K562 (cell line): ENCODE measurements at regions not wholly inside any gene's neighbourhood (a gene's known extent, or its start where the extent isn't known, plus 50 kb on each side); places are given as distances from the start of the nearest gene placed in this dataset.

Experiments used
- ATAC-seq: fragments of 200-7000 bp; cut with Tn5 transposase; 3 replicates; pipeline ENCODE4 v1.9.1; 2020; ENCODE audit warnings: moderate library complexity
- BruUV-seq: library from RNA; stranded (reverse); fragments of 400-500 nt; replicated peaks from 2 replicates; lab custom pipeline; 2021; lab: Mats Ljungman, UMichigan
- CTCF ChIA-PET: fragments of 300-600 bp; formaldehyde crosslinking; extraction: SDS; loops from one replicate; lab custom pipeline; 2021; ENCODE audit warnings: low intra/inter-chr PET ratio; lab: Yijun Ruan, JAX
- POLR2A ChIA-PET: fragments of 300-600, 350-650 bp; sonication (Branson Sonifier 250); formaldehyde crosslinking; extraction: SDS; loops from one replicate; lab custom pipeline; 2021; ENCODE audit warnings: antibody characterized with exemption, inconsistent platforms; lab: Yijun Ruan, JAX
- DNase-seq, 4 experiments: peaks; one replicate each; pipeline versions ENCODE4 v3.0.0 to v3.0.0-alpha.2; 2011 to 2018; ENCODE audit warnings: low spot score in 3 of 4, mixed read lengths in 3 of 4; ENCODE audit errors: extremely low read depth in 1 of 4
- FAIRE-seq: peaks from 2 replicates; lab custom pipeline; 2011; peaks lifted over from hg19 to GRCh38; lab: Jason Lieb, UNC
- H2AFZ ChIP-seq: 2 replicates; pipeline ENCODE4 v1.6.0; 2011; ENCODE audit warnings: low read depth, low read length, control low read depth, inconsistent platforms
- H3K27ac ChIP-seq: fragments of 200-600 bp; 3 replicates; pipeline ENCODE4 v1.8.0; 2011; ENCODE audit warnings: low read depth, mild to moderate bottlenecking, control low read depth, inconsistent platforms, low read length, moderate library complexity, mixed read lengths; ENCODE audit errors: extremely low read depth
- H3K27me3 ChIP-seq, 2 experiments: fragments of 300-600 bp in 1 of 2; 2 replicates in 1 of 2; 3 replicates in 1 of 2; pipeline versions ENCODE4 v1.6.0 to v1.8.0; 2011; ENCODE audit warnings: inconsistent platforms in 2 of 2, low read length in 2 of 2, mild to moderate bottlenecking in 1 of 2, mixed read lengths in 1 of 2, moderate library complexity in 1 of 2; ENCODE audit not compliant: control insufficient read depth in 2 of 2, insufficient read depth in 2 of 2
- H3K36me3 ChIP-seq: fragments of 300-600 bp; 3 replicates; pipeline ENCODE4 v1.8.0; 2011; ENCODE audit warnings: mild to moderate bottlenecking, low read length, inconsistent platforms; ENCODE audit not compliant: control insufficient read depth, insufficient read depth
- H3K4me1 ChIP-seq, 2 experiments: fragments of 200-600 bp in 1 of 2; replicated peaks in 1 of 2; 2 replicates in 1 of 2; 3 replicates in 1 of 2; pipeline versions ENCODE4 v1.5.1 to v1.8.0; 2011; ENCODE audit warnings: inconsistent platforms in 2 of 2, low read length in 2 of 2, mild to moderate bottlenecking in 1 of 2, mixed read lengths in 1 of 2, moderate library complexity in 1 of 2; ENCODE audit not compliant: control insufficient read depth in 2 of 2, insufficient read depth in 2 of 2
- H3K4me2 ChIP-seq: 2 replicates; pipeline ENCODE4 v1.6.1; 2011; ENCODE audit warnings: low read length, control low read depth, inconsistent platforms, mixed read lengths; ENCODE audit not compliant: insufficient read depth
- H3K4me3 ChIP-seq: fragments of 200-600 bp; sonication (generic), shearing (Covaris generic); 2 replicates; pipeline ENCODE4 v1.5.1; 2016; ENCODE audit warnings: control low read depth, inconsistent platforms
- H3K79me2 ChIP-seq: fragments of 200-600 bp; 3 replicates; pipeline ENCODE4 v1.8.0; 2011; ENCODE audit warnings: low read length, inconsistent platforms; ENCODE audit not compliant: control insufficient read depth, insufficient read depth
- H3K9ac ChIP-seq, 2 experiments: 2 replicates each; pipeline versions ENCODE4 v1.6.0 to v1.6.1; 2011; ENCODE audit warnings: low read depth in 2 of 2, low read length in 2 of 2, control low read depth in 1 of 2, inconsistent platforms in 1 of 2, mild to moderate bottlenecking in 1 of 2, mixed read lengths in 1 of 2; ENCODE audit not compliant: insufficient read depth in 1 of 2
- H3K9me1 ChIP-seq: one replicate; pipeline ENCODE4 v1.6.0; 2011; ENCODE audit warnings: inconsistent platforms, mild to moderate bottlenecking, low read length, moderate library complexity; ENCODE audit not compliant: control insufficient read depth, insufficient read depth
- H3K9me3 ChIP-seq: replicated peaks from 2 replicates; pipeline ENCODE4 v1.5.1; 2011; ENCODE audit warnings: low read depth, low read length, inconsistent platforms; ENCODE audit not compliant: control insufficient read depth, insufficient read depth
- H4K20me1 ChIP-seq: replicated peaks from 2 replicates; pipeline ENCODE4 v1.6.1; 2011; ENCODE audit warnings: low read length, inconsistent platforms, mixed read lengths; ENCODE audit not compliant: control insufficient read depth, insufficient read depth
- CCNT2 ChIP-seq: IDR thresholded peaks from 2 replicates; pipeline ENCODE4 v1.6.1; 2011; ENCODE audit warnings: borderline replicate concordance, low read depth, mild to moderate bottlenecking, moderate library complexity, mixed read lengths, low read length; ENCODE audit not compliant: insufficient read length; ENCODE audit errors: extremely low read depth
- CHCHD3 ChIP-seq: fragments of 250-450 bp; sonication (Bioruptor Pico); IDR thresholded peaks from 2 replicates; pipeline ENCODE4 v2.1.2; 2022; ENCODE audit warnings: mild to moderate bottlenecking
- DPF2 ChIP-seq: fragments of 450-650 bp; IDR thresholded peaks from 2 replicates; pipeline ENCODE4 v1.6.1; 2016
- ETS2 ChIP-seq: IDR thresholded peaks from 2 replicates; pipeline ENCODE4 v1.6.1; 2016; ENCODE audit warnings: borderline replicate concordance, missing genetic modification characterization, mild to moderate bottlenecking, moderate library complexity, missing compliant biosample characterization; ENCODE audit not compliant: poor library complexity, severe bottlenecking
- GABPB1 ChIP-seq: sonication (generic); formaldehyde crosslinking; IDR thresholded peaks from 2 replicates; pipeline ENCODE4 v1.8.0; 2022; ENCODE audit warnings: mild to moderate bottlenecking, missing genetic modification reagents
- TCF3 ChIP-seq: sonication (generic); formaldehyde crosslinking; IDR thresholded peaks from 2 replicates; pipeline ENCODE4 v1.4.0; 2020; ENCODE audit warnings: mild to moderate bottlenecking, missing genetic modification reagents
- ZKSCAN8 ChIP-seq: fragments of 200-800 bp; sonication (Bioruptor generic); IDR thresholded peaks from 2 replicates; pipeline ENCODE4 v1.6.1; 2016; ENCODE audit warnings: missing genetic modification characterization, missing compliant biosample characterization
- ZNF354B ChIP-seq: fragments of 250-450 bp; sonication (Bioruptor Pico); IDR thresholded peaks from 2 replicates; pipeline ENCODE4 v1.4.0; 2020
- ZNF785 ChIP-seq: fragments of 250-450 bp; sonication (Bioruptor Pico); IDR thresholded peaks from 2 replicates; pipeline ENCODE4 v1.4.0; 2020; ENCODE audit warnings: mild to moderate bottlenecking
- WGBS: fragments of 100-300 bp; shearing (Covaris generic); methylation state at CpG from one replicate; pipeline ENCODE4 v1.1.6; 2016; ENCODE audit warnings: low coverage, mixed read lengths; ENCODE audit not compliant: insufficient coverage; ENCODE audit errors: missing lambda C conversion rate; 5-methylcytosine and 5-hydroxymethylcytosine counted together
- in situ Hi-C: fragments of 300-500 bp; cut with MboI; formaldehyde crosslinking; loops from 4 replicates; pipeline ENCODE4 v1.15.0; 2018; ENCODE audit warnings: inconsistent platforms, mixed read lengths
- intact Hi-C: fragments of 100-400 bp; cut with micrococcal nuclease; formaldehyde crosslinking; loops from 2 replicates; pipeline ENCODE4 v1.14.2; 2022
- TF ChIP-seq, protein P1 (sequence below), 2 experiments: fragments of 450-650 bp in 1 of 2; IDR thresholded peaks; 2 replicates each; pipeline ENCODE4 v1.6.1; 2011 to 2017; ENCODE audit warnings: low read depth in 2 of 2, antibody characterized with exemption in 1 of 2, borderline replicate concordance in 1 of 2, low read length in 1 of 2, mild to moderate bottlenecking in 1 of 2, mixed read lengths in 1 of 2; ENCODE audit not compliant: control insufficient read depth in 1 of 2
- TF ChIP-seq, protein P2 (sequence below): fragments of 250-450 bp; sonication (Bioruptor Pico); IDR thresholded peaks from 2 replicates; pipeline ENCODE4 v1.4.0; 2020; ENCODE audit warnings: mild to moderate bottlenecking

DNA sequence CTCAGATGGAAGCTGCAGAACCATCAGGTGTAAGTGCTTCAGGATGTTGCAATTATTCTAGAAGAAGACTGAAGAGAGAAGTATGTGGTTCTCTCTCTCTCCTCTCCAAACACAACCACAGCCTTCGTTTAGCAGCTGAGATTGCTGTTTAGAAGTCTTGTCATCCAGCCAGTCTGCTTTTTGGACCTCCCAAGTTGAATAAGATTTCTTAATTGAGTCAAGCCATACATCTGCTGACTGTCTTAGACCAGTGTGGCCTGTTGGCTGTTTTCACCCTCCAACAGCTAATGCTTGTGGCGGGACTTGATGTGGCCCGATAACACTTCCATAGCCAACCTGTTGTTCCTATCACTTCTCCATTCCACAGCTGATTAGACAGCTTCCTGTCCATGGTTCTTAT, 91.3 kb upstream of the TMEM17 start (continued):
- TF ChIP-seq, protein P1, sequence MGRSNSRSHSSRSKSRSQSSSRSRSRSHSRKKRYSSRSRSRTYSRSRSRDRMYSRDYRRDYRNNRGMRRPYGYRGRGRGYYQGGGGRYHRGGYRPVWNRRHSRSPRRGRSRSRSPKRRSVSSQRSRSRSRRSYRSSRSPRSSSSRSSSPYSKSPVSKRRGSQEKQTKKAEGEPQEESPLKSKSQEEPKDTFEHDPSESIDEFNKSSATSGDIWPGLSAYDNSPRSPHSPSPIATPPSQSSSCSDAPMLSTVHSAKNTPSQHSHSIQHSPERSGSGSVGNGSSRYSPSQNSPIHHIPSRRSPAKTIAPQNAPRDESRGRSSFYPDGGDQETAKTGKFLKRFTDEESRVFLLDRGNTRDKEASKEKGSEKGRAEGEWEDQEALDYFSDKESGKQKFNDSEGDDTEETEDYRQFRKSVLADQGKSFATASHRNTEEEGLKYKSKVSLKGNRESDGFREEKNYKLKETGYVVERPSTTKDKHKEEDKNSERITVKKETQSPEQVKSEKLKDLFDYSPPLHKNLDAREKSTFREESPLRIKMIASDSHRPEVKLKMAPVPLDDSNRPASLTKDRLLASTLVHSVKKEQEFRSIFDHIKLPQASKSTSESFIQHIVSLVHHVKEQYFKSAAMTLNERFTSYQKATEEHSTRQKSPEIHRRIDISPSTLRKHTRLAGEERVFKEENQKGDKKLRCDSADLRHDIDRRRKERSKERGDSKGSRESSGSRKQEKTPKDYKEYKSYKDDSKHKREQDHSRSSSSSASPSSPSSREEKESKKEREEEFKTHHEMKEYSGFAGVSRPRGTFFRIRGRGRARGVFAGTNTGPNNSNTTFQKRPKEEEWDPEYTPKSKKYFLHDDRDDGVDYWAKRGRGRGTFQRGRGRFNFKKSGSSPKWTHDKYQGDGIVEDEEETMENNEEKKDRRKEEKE (IDR thresholded peaks at IDR 0.05; ENCODE audit: borderline replicate concordance in 1 of 2, control insufficient read depth in 1 of 2, low read depth in 2 of 2, low read length in 1 of 2) = no peak
- TF ChIP-seq ZNF354B = no peak
- TF ChIP-seq, all 486 proteins: peak for 0

DNA sequence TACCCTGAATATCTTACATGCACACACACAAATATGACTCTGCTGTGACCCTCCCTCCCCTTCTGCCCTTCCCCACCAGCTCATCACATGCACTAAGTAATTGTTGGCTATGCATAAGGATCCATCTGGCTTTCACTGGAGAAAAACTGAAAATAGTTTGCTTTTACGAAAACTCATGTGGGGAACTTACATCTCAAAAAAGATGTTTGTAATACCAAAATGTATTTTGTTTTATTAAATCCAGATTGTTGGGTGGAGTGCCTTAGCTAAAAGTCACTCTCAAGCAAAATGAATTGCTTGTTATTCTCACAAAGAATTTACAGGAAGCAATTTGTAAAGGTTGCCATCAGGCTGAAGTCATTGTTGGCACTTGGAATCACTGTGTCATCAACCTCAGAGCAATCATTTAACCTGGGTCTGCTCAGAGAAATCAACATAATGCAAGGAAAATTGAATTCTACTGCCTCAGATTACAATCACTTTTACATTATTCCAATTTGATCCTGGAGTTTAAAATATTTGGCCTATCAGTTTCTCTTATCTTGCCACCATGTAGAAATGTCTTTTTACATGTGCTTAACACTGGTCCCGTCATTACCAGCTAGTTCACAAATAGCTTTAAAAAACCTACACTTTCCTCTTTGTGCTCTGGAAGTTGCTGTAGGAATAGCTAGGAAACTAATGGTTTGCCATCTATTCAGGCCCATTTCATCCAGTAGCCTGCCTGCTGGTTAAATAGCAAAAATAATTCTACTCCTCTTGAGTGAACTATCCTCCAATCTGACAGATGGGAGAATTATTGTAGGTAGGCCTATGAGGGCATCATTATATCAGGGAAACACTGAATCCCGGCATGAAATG, 90.3 kb upstream of the TMEM17 start:
- POLR2A ChIA-PET = interaction anchor here (0.9 kb wide), 1 partner anchor 37 kb away, joined by 3 read pairs; no protein-coding TSS in a partner anchor
- ATAC-seq = no peak
- Histone ChIP-seq H3K36me3 (no peaks in the 10 kb centered on the region), H3K4me3 (no peak overlapping the region), H3K9me3 (no peaks in the 10 kb centered on the region), H3K27me3 (no peaks in the 10 kb centered on the region)
- WGBS = 0% methylated on average over 3 of the region's 3 CpGs
- in situ Hi-C loops = no loop called here
- DNase-seq = no peak
- FAIRE-seq = no peak
- TF ChIP-seq, protein P2, sequence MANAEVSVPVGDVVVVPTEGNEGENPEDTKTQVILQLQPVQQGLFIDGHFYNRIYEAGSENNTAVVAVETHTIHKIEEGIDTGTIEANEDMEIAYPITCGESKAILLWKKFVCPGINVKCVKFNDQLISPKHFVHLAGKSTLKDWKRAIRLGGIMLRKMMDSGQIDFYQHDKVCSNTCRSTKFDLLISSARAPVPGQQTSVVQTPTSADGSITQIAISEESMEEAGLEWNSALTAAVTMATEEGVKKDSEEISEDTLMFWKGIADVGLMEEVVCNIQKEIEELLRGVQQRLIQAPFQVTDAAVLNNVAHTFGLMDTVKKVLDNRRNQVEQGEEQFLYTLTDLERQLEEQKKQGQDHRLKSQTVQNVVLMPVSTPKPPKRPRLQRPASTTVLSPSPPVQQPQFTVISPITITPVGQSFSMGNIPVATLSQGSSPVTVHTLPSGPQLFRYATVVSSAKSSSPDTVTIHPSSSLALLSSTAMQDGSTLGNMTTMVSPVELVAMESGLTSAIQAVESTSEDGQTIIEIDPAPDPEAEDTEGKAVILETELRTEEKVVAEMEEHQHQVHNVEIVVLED = no peak
- TF ChIP-seq ZNF785 (CRISPR knock-in tag) (no peak), ETS2 (no peak), GABPB1 (CRISPR knock-in tag) (no peak), CCNT2 (no peak), TCF3 (CRISPR knock-in tag) (no peak), ZKSCAN8 (CRISPR knock-in tag) (no peak), DPF2 (no peak), CHCHD3 (CRISPR knock-in tag) (no peak)
- TF ChIP-seq, all 486 proteins: peak for 0
- Histone ChIP-seq H3K4me1 (no peaks in the 10 kb centered on the region), H3K27ac (no peak overlapping the region), H3K79me2 (no peaks in the 10 kb centered on the region), H4K20me1 (no peaks in the 10 kb centered on the region), H3K9ac (no peak overlapping the region), H3K9me1 (no peaks in the 10 kb centered on the region), H2AFZ (no peak overlapping the region), H3K4me2 (no peak overlapping the region)
- BruUV-seq = no TSS peak
- intact Hi-C loops = no loop called here
- CTCF ChIA-PET = no interaction called here
